ENCODE measurements at regions not wholly inside any gene's neighbourhood (a gene's known extent, or its start where the extent isn't known, plus 50 kb on each side); places are given as distances from the start of the nearest gene placed in this dataset.

DNA sequence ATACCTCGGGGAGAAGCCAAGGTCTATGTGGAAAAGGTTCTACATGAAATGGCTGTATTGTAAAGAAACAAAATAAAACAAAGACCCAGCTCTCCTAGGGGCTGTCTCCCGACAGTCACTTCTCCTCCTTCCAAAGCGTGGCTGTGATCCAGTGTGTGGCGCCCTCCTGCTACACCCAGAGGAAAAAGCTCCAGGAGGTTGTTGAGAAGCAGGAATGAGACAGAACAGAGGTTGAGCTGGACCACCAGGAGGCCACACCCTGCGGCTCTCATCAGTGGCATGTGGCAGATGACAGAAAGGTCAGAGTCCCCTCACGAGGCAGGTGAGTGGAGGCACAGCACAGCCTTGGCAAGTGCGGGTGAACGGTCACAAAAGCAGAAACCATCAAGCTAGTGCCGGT is 236.0 kb downstream of the TBXT start:
- Histone ChIP-seq H3K4me1 (ENCODE audit: control insufficient read depth, insufficient read depth, low read length) (0 out of 2 replicates have a peak, but pooled peaks cover under 1% of the 10 kb centered on the region), H3K36me3 (ENCODE audit: control insufficient read depth, insufficient read depth, low read length) (no peaks in the 10 kb centered on the region), H3K4me3 (ENCODE audit: low read depth, low read length) (no peak overlapping the region), H3K27ac (ENCODE audit: low read depth, low read length) (no peak overlapping the region), H3K9me3 (ENCODE audit: control insufficient read depth, insufficient read depth, low read length) (no peaks in the 10 kb centered on the region), H3K9ac (ENCODE audit: low read depth, low read length) (no peak overlapping the region), H3K27me3 (ENCODE audit: control insufficient read depth, insufficient read depth, low read length) (no peaks in the 10 kb centered on the region)

DNA sequence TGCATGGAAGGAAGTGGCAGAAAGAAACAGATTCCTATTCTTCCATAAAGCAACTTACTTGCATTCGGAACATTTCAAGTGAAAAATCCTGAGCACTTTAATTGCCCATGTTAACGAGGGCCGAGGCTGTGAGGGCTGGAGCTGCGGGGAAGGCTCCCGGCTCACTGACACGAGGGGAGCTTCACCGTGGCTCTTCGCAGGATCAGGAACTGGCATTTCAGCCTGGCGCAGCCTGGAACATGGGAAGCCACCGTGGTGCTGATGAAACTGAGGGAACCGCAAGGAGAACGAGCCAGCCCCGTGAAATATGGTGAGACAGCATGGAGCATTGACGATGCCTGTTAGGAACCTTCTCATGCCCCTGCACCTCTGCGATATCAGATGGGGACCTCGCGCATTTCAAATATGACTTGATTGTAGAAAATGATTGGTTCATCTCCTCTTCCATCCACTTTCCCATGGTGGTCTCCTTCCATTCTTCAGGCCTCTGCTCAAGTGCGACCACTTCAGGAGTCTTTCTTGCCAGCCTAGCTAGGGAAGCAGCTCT is 236.9 kb downstream of the TBXT start:
- no peak overlapping the region for H3K27ac ChIP-seq (ENCODE audit: low read depth, low read length)
- no peak overlapping the region for H3K9ac ChIP-seq (ENCODE audit: low read depth, low read length)
- H3K4me3 ChIP-seq (ENCODE audit: low read depth, low read length) = no peak overlapping the region
- no peaks in the 10 kb centered on the region for H3K9me3 ChIP-seq (ENCODE audit: control insufficient read depth, insufficient read depth, low read length)
- H3K27me3 ChIP-seq (ENCODE audit: control insufficient read depth, insufficient read depth, low read length) = no peaks in the 10 kb centered on the region
- 0 out of 2 replicates have a peak, but pooled peaks cover 8% of the 10 kb centered on the region for H3K4me1 ChIP-seq (ENCODE audit: control insufficient read depth, insufficient read depth, low read length)
- H3K36me3 ChIP-seq (ENCODE audit: control insufficient read depth, insufficient read depth, low read length) = no peaks in the 10 kb centered on the region

DNA sequence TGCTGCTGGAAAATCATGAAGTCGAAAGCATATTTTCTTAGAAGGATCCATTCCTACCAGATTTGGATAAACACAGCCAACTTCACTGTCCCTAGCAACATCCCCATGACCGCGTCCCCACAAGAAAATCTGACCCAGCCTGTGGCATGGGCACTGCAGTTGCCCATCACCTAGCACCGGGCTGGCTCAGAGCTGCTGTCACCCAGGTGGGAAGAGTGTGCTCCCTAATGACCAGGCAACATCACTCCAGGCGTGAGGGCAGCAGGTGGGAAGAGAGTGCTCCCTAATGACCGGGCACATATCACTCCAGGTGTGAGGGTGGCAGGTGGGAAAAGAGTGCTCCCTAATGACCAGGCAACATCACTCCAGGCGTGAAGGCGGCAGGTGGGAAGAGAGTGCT is 238.0 kb downstream of the TBXT start:
- Histone ChIP-seq H3K4me1 (ENCODE audit: control insufficient read depth, insufficient read depth, low read length) (0 out of 2 replicates have a peak, but pooled peaks cover 8% of the 10 kb centered on the region), H3K9ac (ENCODE audit: low read depth, low read length) (no peak overlapping the region), H3K9me3 (ENCODE audit: control insufficient read depth, insufficient read depth, low read length) (no peaks in the 10 kb centered on the region), H3K4me3 (ENCODE audit: low read depth, low read length) (no peak overlapping the region), H3K36me3 (ENCODE audit: control insufficient read depth, insufficient read depth, low read length) (no peaks in the 10 kb centered on the region), H3K27me3 (ENCODE audit: control insufficient read depth, insufficient read depth, low read length) (no peaks in the 10 kb centered on the region), H3K27ac (ENCODE audit: low read depth, low read length) (no peak overlapping the region)

DNA sequence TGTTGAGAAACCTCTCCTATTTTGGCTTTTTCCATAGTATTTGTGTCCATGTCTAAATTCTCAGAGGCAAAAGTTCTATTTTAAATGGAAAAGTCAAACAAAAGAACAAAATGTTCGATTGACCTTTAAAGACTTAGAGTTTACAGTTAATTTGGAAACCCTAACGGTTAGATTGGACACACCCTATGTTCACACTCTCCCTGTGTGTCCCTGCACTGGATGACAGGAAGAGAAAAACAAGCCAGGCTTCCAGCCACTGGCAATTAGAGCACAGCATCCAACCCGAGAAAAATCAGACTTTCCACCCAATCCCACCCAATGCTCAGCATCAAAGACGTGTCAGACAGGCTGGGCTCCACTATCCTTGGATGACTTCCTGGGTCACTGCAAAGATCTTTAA is 241.3 kb downstream of the TBXT start:
- Histone ChIP-seq H3K27me3 (ENCODE audit: control insufficient read depth, insufficient read depth, low read length) (no peaks in the 10 kb centered on the region), H3K4me3 (ENCODE audit: low read depth, low read length) (no peak overlapping the region), H3K4me1 (ENCODE audit: control insufficient read depth, insufficient read depth, low read length) (0 out of 2 replicates have a peak, but pooled peaks cover 8% of the 10 kb centered on the region), H3K9me3 (ENCODE audit: control insufficient read depth, insufficient read depth, low read length) (no peaks in the 10 kb centered on the region), H3K27ac (ENCODE audit: low read depth, low read length) (no peak overlapping the region), H3K9ac (ENCODE audit: low read depth, low read length) (no peak overlapping the region), H3K36me3 (ENCODE audit: control insufficient read depth, insufficient read depth, low read length) (no peaks in the 10 kb centered on the region)

DNA sequence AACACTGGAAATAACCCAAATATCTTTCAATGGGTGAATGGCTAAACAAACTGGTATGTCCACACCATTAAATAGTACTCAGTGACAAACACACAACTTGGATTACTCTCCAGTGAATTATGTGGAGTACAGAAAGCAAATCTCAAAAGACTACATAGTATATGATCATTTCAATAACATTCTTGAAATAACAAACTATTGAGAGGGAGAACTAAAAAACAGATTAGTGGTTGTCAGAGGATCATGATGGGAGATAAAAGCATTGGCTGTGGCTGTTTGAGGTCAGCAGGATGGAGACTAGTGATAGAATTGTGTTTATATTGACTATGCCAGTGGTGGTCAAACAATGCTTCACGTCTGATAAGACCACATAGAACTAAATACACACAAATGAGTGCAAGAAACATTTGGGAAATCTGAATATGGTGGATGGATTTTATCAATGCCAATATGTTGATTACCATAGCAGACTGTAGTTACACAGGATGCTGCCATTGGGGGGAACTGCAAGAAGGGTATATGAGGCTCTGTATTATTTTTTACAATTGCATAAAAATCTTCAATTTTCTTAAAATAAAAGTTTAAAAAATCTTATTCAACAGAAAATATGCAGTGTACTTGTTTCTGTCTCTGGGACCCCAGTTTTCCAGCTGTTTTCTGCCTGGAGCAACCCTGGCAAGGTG is 242.0 kb downstream of the TBXT start:
- Histone ChIP-seq H3K36me3 (ENCODE audit: control insufficient read depth, insufficient read depth, low read length) (no peaks in the 10 kb centered on the region), H3K9me3 (ENCODE audit: control insufficient read depth, insufficient read depth, low read length) (no peaks in the 10 kb centered on the region), H3K27me3 (ENCODE audit: control insufficient read depth, insufficient read depth, low read length) (no peaks in the 10 kb centered on the region), H3K9ac (ENCODE audit: low read depth, low read length) (no peak overlapping the region), H3K27ac (ENCODE audit: low read depth, low read length) (no peak overlapping the region), H3K4me1 (ENCODE audit: control insufficient read depth, insufficient read depth, low read length) (0 out of 2 replicates have a peak, but pooled peaks cover 8% of the 10 kb centered on the region), H3K4me3 (ENCODE audit: low read depth, low read length) (no peak overlapping the region)

DNA sequence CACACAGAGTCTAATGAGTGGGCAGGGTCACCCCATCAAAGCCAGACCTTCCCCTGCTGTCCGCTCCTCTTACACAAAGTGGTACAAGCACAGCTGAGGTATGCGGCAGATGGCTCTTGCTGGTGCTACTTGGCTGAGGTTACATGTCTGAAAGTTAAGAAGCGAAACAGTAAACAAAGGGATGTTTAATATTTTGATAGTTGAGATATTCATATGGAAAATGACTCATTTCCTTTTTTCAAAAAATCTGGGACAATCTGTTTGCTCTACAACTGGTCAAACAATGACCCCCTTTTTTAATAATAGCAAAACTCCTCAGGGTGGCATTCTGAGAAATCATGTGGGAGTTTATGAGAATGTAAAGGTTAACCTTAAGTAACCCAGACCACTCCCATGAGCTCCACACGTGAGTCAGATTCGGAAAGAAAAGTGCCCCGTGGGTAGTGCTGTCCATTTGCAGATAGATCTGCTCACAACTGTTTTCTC is 245.3 kb downstream of the TBXT start:
- H3K9ac ChIP-seq (ENCODE audit: low read depth, low read length) = no peak overlapping the region
- no peak overlapping the region for H3K27ac ChIP-seq (ENCODE audit: low read depth, low read length)
- H3K4me1 ChIP-seq (ENCODE audit: control insufficient read depth, insufficient read depth, low read length) = 0 out of 2 replicates have a peak, but pooled peaks cover 8% of the 10 kb centered on the region
- no peaks in the 10 kb centered on the region for H3K36me3 ChIP-seq (ENCODE audit: control insufficient read depth, insufficient read depth, low read length)
- no peak overlapping the region for H3K4me3 ChIP-seq (ENCODE audit: low read depth, low read length)
- H3K9me3 ChIP-seq (ENCODE audit: control insufficient read depth, insufficient read depth, low read length) = no peaks in the 10 kb centered on the region
- no peaks in the 10 kb centered on the region for H3K27me3 ChIP-seq (ENCODE audit: control insufficient read depth, insufficient read depth, low read length)

DNA sequence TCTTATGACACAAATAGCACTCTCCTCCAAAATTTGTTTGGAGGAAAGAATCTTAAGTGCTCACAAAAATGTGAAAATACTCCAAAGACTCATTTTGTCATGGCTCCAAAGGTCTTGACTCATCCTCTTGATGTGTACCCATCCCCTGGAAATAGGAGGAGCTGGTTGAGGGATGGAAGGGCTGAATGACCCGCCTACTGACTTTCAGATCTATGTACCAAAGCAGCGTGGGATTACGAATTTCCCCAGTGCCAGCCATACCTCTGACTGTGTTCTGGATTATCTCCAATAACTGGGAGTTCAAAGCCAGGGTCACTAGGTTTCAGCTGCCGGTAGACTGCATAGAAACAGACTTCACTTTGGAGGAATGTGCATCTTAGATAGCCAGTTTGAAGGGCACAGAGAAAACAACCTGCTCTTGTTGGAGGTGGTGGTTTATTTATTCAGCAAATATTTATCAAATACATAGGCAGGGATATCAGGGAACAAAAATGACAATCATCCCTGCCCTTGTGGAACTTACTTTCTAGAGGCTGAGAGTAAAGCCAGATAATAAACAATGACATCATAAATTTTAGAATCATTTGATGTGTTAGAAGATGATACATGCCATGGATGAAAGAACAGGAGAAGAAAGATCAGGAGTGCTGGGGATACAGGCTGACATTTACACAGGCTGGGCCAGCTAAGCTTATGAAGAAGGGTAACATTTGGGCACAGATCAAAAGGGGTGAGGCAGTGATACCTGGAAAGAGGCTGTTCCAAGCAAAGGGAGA is 246.6 kb downstream of the TBXT start:
- Histone ChIP-seq H3K9me3 (ENCODE audit: control insufficient read depth, insufficient read depth, low read length) (no peaks in the 10 kb centered on the region), H3K4me1 (ENCODE audit: control insufficient read depth, insufficient read depth, low read length) (0 out of 2 replicates have a peak, but pooled peaks cover 1% of the 10 kb centered on the region), H3K4me3 (ENCODE audit: low read depth, low read length) (no peak overlapping the region), H3K27ac (ENCODE audit: low read depth, low read length) (no peak overlapping the region), H3K9ac (ENCODE audit: low read depth, low read length) (no peak overlapping the region), H3K27me3 (ENCODE audit: control insufficient read depth, insufficient read depth, low read length) (no peaks in the 10 kb centered on the region), H3K36me3 (ENCODE audit: control insufficient read depth, insufficient read depth, low read length) (no peaks in the 10 kb centered on the region)

DNA sequence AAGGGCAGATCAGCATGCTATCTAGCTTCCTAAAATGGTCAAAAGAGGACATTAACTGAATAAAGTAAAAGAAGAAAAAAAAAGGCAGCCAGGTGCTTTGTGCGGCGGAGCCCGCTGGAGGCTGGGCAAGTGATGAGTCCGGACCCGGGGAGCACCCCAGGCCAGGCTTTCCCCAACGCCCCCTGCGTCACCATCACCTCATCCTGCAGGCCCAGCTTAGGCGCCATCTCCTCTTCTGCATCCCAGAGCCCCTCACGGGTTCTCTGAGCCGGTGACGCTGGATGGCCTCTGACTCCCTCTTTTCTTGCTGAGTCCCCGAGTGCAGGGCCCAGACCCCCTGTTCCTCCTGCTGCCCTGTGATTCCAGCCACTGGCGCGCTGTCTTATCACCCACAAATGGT is 250.1 kb downstream of the TBXT start:
- Histone ChIP-seq H3K4me3 (ENCODE audit: low read depth, low read length) (no peak overlapping the region), H3K4me1 (ENCODE audit: control insufficient read depth, insufficient read depth, low read length) (no peaks in the 10 kb centered on the region), H3K9me3 (ENCODE audit: control insufficient read depth, insufficient read depth, low read length) (no peaks in the 10 kb centered on the region), H3K9ac (ENCODE audit: low read depth, low read length) (no peak overlapping the region), H3K36me3 (ENCODE audit: control insufficient read depth, insufficient read depth, low read length) (no peaks in the 10 kb centered on the region), H3K27me3 (ENCODE audit: control insufficient read depth, insufficient read depth, low read length) (no peaks in the 10 kb centered on the region), H3K27ac (ENCODE audit: low read depth, low read length) (no peak overlapping the region)

DNA sequence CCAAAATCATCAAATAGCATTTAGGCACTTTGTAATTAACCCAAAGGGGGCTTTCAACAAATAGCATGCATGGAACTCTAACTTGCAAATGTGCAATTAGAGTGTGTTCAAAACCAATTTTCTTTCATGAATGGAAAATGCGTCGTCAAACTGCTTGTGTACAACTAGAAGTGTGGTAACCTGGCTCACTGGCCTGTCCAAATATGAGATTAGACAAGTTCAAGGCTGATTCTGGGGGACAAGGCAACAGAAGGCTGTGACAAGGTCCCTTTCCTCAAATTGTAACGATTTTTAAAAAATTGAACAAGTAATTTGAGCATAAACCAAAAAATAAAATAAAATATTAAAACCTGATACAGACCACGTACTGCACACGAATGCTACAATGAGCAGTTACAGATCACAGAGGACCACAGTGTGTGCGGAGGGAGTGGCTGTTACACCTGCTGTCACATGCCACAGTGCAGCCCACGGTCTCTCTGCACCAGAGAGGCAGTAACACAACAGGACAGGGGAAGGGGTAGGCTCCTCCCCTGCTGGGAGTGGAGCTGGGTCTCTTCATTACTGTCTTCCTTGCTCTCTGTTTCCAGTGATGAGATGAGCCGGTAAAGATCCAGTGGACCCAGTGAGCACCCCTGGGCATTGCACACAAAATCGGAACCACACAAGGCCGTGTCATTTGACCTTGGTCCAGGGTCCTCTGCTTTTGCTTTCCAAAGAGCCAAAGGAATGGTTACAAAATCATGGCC is 252.2 kb upstream of the PDE10A start:
- H3K9ac ChIP-seq (ENCODE audit: low read depth, low read length) = no peak overlapping the region
- no peaks in the 10 kb centered on the region for H3K27me3 ChIP-seq (ENCODE audit: control insufficient read depth, insufficient read depth, low read length)
- H3K27ac ChIP-seq (ENCODE audit: low read depth, low read length) = no peak overlapping the region
- H3K4me1 ChIP-seq (ENCODE audit: control insufficient read depth, insufficient read depth, low read length) = no peaks in the 10 kb centered on the region
- H3K9me3 ChIP-seq (ENCODE audit: control insufficient read depth, insufficient read depth, low read length) = no peaks in the 10 kb centered on the region
- no peaks in the 10 kb centered on the region for H3K36me3 ChIP-seq (ENCODE audit: control insufficient read depth, insufficient read depth, low read length)
- no peak overlapping the region for H3K4me3 ChIP-seq (ENCODE audit: low read depth, low read length)

DNA sequence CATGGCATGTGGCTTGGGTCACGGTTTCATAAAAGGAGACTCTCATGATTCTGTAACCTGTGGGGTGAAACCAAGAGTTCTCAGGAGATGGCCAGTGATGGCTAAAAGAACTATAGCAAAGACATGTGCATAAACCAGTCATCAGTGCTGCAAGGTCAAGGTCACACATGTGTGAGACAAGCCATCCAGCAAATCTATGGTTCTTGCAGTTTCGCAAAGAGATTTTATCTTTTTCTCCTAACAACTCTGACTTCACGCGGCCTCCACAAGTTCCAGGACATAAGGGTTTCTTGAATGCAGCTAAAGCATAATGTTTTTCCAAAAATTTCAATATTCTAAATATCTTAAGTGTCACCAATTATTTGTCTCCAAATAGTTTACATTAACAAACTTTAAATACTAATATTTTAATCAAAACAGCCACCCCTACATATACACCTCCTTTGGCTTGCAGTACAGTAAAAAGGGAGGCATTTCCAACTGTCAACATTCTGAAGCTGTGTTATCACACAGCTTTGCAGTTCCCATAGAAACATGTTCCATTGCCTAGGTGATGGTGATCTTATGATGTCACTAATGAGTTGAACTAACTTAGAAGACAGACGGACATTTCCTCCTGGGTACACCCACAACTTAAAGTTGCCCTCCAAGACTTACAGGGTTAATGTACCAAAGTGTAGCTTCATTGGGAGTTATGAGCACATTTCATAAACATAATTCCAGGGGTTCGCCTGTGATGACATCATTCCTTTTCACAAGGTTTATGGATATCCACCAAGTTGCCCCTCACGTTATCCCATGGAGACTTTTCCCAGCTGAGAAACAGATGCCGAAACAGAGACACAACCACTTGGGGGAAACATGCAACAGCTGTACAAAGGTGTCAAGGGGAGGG is 250.9 kb upstream of the PDE10A start:
- H3K27me3 ChIP-seq (ENCODE audit: control insufficient read depth, insufficient read depth, low read length) = no peaks in the 10 kb centered on the region

More for the DNA sequence above, 250.9 kb upstream of the PDE10A start:
- Histone ChIP-seq H3K27ac (ENCODE audit: low read depth, low read length) (no peak overlapping the region), H3K36me3 (ENCODE audit: control insufficient read depth, insufficient read depth, low read length) (no peaks in the 10 kb centered on the region), H3K9me3 (ENCODE audit: control insufficient read depth, insufficient read depth, low read length) (no peaks in the 10 kb centered on the region), H3K4me1 (ENCODE audit: control insufficient read depth, insufficient read depth, low read length) (no peaks in the 10 kb centered on the region), H3K4me3 (ENCODE audit: low read depth, low read length) (no peak overlapping the region), H3K9ac (ENCODE audit: low read depth, low read length) (no peak overlapping the region)
